Activated T-cell treated with anti-CD3 and anti-CD28 coated beads, Interleukin-2, amount 50 U/mL, for 24 hours (primary cell): ENCODE measurements at regions not wholly inside any gene's neighbourhood (a gene's known extent, or its start where the extent isn't known, plus 50 kb on each side); places are given as distances from the start of the nearest gene placed in this dataset.

Source experiments
- DNase-seq: peaks from one replicate; pipeline ENCODE4 v3.0.0-alpha.2; 2020
- H3K27ac Mint-ChIP-seq: 2 replicates; pipeline ENCODE4 v1.8.0; 2020; ENCODE audit warnings: mild to moderate bottlenecking, mixed read lengths
- H3K27me3 Mint-ChIP-seq: 2 replicates; pipeline ENCODE4 v1.8.0; 2020; ENCODE audit warnings: mixed read lengths
- H3K36me3 Mint-ChIP-seq: 2 replicates; pipeline ENCODE4 v1.8.0; 2020; ENCODE audit warnings: low read depth, mixed read lengths
- H3K4me1 Mint-ChIP-seq: 2 replicates; pipeline ENCODE4 v1.8.0; 2020; ENCODE audit warnings: low read depth, mixed read lengths
- H3K4me3 Mint-ChIP-seq: 2 replicates; pipeline ENCODE4 v1.8.0; 2020; ENCODE audit warnings: mild to moderate bottlenecking, moderate library complexity, mixed read lengths
- H3K9me3 Mint-ChIP-seq: 2 replicates; pipeline ENCODE4 v1.8.0; 2020; ENCODE audit warnings: mixed read lengths

GRCh38 chr5:15334551-15335266, 165.3 kb upstream of the FBXL7 start:
- Mint-ChIP-seq H3K4me1 (no peaks in the 10 kb centered on the region), H3K36me3 (no peaks in the 10 kb centered on the region), H3K9me3 (no peaks in the 10 kb centered on the region), H3K27me3 (no peaks in the 10 kb centered on the region), H3K4me3 (no peak overlapping the region), H3K27ac (no peak overlapping the region)
- DNase-seq: no peak

GRCh38 chr5:15333091-15333490, 166.9 kb upstream of the FBXL7 start:
- H3K4me3 Mint-ChIP-seq: no peak overlapping the region
- H3K9me3 Mint-ChIP-seq: no peaks in the 10 kb centered on the region
- no peaks in the 10 kb centered on the region for H3K36me3 Mint-ChIP-seq
- no peaks in the 10 kb centered on the region for H3K27me3 Mint-ChIP-seq
- H3K27ac Mint-ChIP-seq: no peak overlapping the region
- H3K4me1 Mint-ChIP-seq: no peaks in the 10 kb centered on the region
- no peak for DNase-seq

DNA sequence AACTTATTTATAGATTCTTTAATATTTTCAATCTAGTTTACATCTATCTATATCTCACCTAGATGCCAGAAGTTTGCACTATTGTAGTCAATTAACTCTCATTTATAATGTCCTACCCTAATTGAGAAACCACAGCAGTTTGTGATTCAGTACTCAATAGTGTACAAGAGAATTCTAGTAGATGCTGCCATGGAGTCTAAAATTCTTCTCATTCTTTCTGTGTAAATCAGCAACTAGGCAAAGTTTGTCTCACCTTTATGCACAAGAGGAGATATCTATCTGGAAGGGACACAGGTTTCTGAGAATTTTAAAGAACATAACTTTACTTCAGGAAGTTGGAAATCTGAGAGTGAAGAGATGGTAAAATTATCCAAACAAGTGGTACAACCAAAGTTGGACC, 173.0 kb upstream of the FBXL7 start:
- H3K9me3 Mint-ChIP-seq: peaks cover 9% of the 10 kb centered on the region
- no peak overlapping the region for H3K27ac Mint-ChIP-seq
- H3K4me1 Mint-ChIP-seq: no peaks in the 10 kb centered on the region
- no peak for DNase-seq
- H3K4me3 Mint-ChIP-seq: no peak overlapping the region
- H3K36me3 Mint-ChIP-seq: no peaks in the 10 kb centered on the region
- H3K27me3 Mint-ChIP-seq: no peaks in the 10 kb centered on the region

DNA sequence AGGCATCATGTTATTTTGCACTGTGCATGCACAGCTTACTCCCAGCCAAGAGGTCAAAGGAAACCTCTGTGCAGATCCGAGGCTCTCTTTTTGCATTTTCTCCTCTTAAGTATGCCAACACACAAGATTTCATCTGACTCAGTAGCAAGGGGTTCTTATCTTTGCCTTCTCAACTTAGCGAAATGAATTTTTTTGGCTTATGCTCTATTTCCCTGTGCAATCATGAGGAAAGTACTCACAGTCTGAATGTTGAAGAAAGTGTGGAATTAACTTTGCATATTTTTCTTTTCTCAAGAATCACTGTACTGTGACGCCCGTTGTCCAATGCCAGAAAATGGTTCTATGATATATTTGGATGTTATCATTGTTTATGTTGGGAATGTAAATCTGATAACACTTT, 173.5 kb upstream of the FBXL7 start:
- Mint-ChIP-seq H3K4me3 (no peak overlapping the region), H3K27ac (no peak overlapping the region), H3K27me3 (no peaks in the 10 kb centered on the region), H3K9me3 (peaks cover 9% of the 10 kb centered on the region), H3K4me1 (no peaks in the 10 kb centered on the region), H3K36me3 (no peaks in the 10 kb centered on the region)
- DNase-seq: no peak

GRCh38 chr5:15322421-15322820, 177.6 kb upstream of the FBXL7 start:
- Mint-ChIP-seq H3K9me3 (peaks cover 9% of the 10 kb centered on the region), H3K27ac (no peak overlapping the region), H3K27me3 (no peaks in the 10 kb centered on the region), H3K4me1 (no peaks in the 10 kb centered on the region), H3K4me3 (no peak overlapping the region), H3K36me3 (no peaks in the 10 kb centered on the region)
- DNase-seq: no peak

DNA sequence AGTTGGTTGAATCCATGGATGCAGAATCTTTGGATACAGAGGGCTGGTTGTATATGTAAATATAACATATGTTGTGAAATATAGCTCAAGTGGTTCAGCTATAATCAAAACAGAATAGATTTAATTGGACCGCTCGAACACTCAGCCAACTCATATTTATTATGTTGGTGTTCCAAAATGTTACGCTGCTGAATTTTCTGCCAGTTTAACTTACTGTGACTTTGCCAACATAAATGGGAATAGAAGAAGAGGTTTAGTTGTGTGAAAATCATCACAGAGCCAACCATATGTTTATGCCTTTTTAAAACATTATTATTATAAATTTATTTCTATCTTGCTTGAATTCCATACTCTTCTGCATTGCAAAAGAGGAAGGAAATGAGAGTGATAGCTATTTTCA, 178.2 kb upstream of the FBXL7 start:
- no peaks in the 10 kb centered on the region for H3K36me3 Mint-ChIP-seq
- no peaks in the 10 kb centered on the region for H3K4me1 Mint-ChIP-seq
- H3K27ac Mint-ChIP-seq: no peak overlapping the region
- no peak overlapping the region for H3K4me3 Mint-ChIP-seq
- H3K9me3 Mint-ChIP-seq: peaks cover 6% of the 10 kb centered on the region
- H3K27me3 Mint-ChIP-seq: no peaks in the 10 kb centered on the region
- DNase-seq: no peak

- no peak overlapping the region for H3K4me3 Mint-ChIP-seq
- DNase-seq: no peak
Measured at GRCh38 chr5:15320871-15321270, 179.1 kb upstream of the FBXL7 start.

GRCh38 chr5:15304914-15305834, 194.8 kb upstream of the FBXL7 start:
- H3K27ac Mint-ChIP-seq: no peak overlapping the region
- H3K36me3 Mint-ChIP-seq: no peaks in the 10 kb centered on the region
- H3K4me3 Mint-ChIP-seq: no peak overlapping the region
- no peak for DNase-seq
- H3K9me3 Mint-ChIP-seq: peaks cover 5% of the 10 kb centered on the region
- no peaks in the 10 kb centered on the region for H3K27me3 Mint-ChIP-seq
- no peaks in the 10 kb centered on the region for H3K4me1 Mint-ChIP-seq

More at GRCh38 chr5:15320871-15321270, 179.1 kb upstream of the FBXL7 start:
- Mint-ChIP-seq H3K27ac (no peak overlapping the region), H3K36me3 (no peaks in the 10 kb centered on the region), H3K27me3 (no peaks in the 10 kb centered on the region), H3K9me3 (no peaks in the 10 kb centered on the region), H3K4me1 (no peaks in the 10 kb centered on the region)

- no peak for DNase-seq
- H3K4me1 Mint-ChIP-seq: no peaks in the 10 kb centered on the region
- H3K4me3 Mint-ChIP-seq: no peak overlapping the region
- H3K9me3 Mint-ChIP-seq: peaks cover 3% of the 10 kb centered on the region
- H3K27ac Mint-ChIP-seq: no peak overlapping the region
- no peaks in the 10 kb centered on the region for H3K36me3 Mint-ChIP-seq
- no peaks in the 10 kb centered on the region for H3K27me3 Mint-ChIP-seq
Measured at GRCh38 chr5:15304066-15304731, 195.8 kb upstream of the FBXL7 start.

- H3K9me3 Mint-ChIP-seq: peaks cover 1% of the 10 kb centered on the region
- no peaks in the 10 kb centered on the region for H3K27me3 Mint-ChIP-seq
- H3K4me3 Mint-ChIP-seq: no peak overlapping the region
- no peaks in the 10 kb centered on the region for H3K4me1 Mint-ChIP-seq
- no peaks in the 10 kb centered on the region for H3K36me3 Mint-ChIP-seq
- DNase-seq: no peak
- no peak overlapping the region for H3K27ac Mint-ChIP-seq
Measured at GRCh38 chr5:15300141-15300540, 199.8 kb upstream of the FBXL7 start.

DNA sequence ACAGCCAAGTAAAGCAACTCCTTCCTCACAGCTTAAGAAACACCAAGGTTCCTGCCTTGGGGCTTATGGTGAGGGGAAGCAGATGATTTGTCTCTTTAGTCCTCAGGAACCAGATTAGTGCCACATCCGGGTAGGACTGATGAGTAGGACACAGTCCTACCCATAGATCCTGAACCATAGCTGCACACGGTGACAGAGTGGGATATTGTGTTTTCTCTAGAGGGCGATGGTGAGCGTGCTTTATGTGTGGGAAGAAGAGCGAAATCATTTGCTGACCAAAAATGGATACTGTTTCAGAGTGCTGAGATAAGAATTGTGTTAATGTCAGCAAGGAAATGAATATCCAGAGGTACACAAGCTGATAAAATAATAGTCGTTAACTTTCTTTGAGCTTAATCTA, 209.0 kb upstream of the FBXL7 start:
- H3K4me3 Mint-ChIP-seq: no peak overlapping the region
- H3K9me3 Mint-ChIP-seq: peaks cover 12% of the 10 kb centered on the region
- no peak for DNase-seq
- no peaks in the 10 kb centered on the region for H3K27me3 Mint-ChIP-seq
- H3K36me3 Mint-ChIP-seq: no peaks in the 10 kb centered on the region
- H3K27ac Mint-ChIP-seq: no peak overlapping the region
- no peaks in the 10 kb centered on the region for H3K4me1 Mint-ChIP-seq

- Mint-ChIP-seq H3K36me3 (no peaks in the 10 kb centered on the region), H3K27ac (no peak overlapping the region), H3K4me3 (no peak overlapping the region), H3K4me1 (no peaks in the 10 kb centered on the region), H3K27me3 (no peaks in the 10 kb centered on the region), H3K9me3 (peaks cover 16% of the 10 kb centered on the region)
- no peak for DNase-seq
Measured at GRCh38 chr5:15286650-15287049, 213.3 kb upstream of the FBXL7 start.

- no peak for DNase-seq
- H3K4me3 Mint-ChIP-seq: no peak overlapping the region
- H3K27me3 Mint-ChIP-seq: no peaks in the 10 kb centered on the region
- peaks cover 18% of the 10 kb centered on the region for H3K9me3 Mint-ChIP-seq
- no peaks in the 10 kb centered on the region for H3K36me3 Mint-ChIP-seq
- no peak overlapping the region for H3K27ac Mint-ChIP-seq
- no peaks in the 10 kb centered on the region for H3K4me1 Mint-ChIP-seq
Measured at GRCh38 chr5:15285901-15286583, 213.9 kb upstream of the FBXL7 start.

GRCh38 chr5:15284706-15285105, 215.3 kb upstream of the FBXL7 start:
- no peaks in the 10 kb centered on the region for H3K4me1 Mint-ChIP-seq
- no peak overlapping the region for H3K27ac Mint-ChIP-seq
- H3K4me3 Mint-ChIP-seq: no peak overlapping the region
- H3K27me3 Mint-ChIP-seq: no peaks in the 10 kb centered on the region
- H3K36me3 Mint-ChIP-seq: no peaks in the 10 kb centered on the region
- H3K9me3 Mint-ChIP-seq: peaks cover 14% of the 10 kb centered on the region
- DNase-seq: no peak
